GM12878 (cell line): ENCODE measurements at regions not wholly inside any gene's neighbourhood (a gene's known extent, or its start where the extent isn't known, plus 50 kb on each side); places are given as distances from the start of the nearest gene placed in this dataset.

Experiments
- ATAC-seq: fragments of 200-7000 bp; cut with Tn5 transposase; 3 replicates; pipeline ENCODE4 v1.9.1; 2020; ENCODE audit warnings: mild to moderate bottlenecking, moderate library complexity
- BruUV-seq: library from RNA; stranded (reverse); fragments of 400-500 nt; replicated peaks from 2 replicates; lab custom pipeline; 2021; lab: Mats Ljungman, UMichigan
- CTCF ChIA-PET: fragments of 300-600 bp; sonication (Branson Sonifier 250); formaldehyde crosslinking; extraction: SDS; loops from one replicate; lab custom pipeline; 2021; ENCODE audit warnings: inconsistent platforms; lab: Yijun Ruan, JAX
- POLR2A ChIA-PET: fragments of 350-600 bp; formaldehyde crosslinking; extraction: SDS; loops from one replicate; lab custom pipeline; 2021; ENCODE audit warnings: inconsistent platforms; lab: Charles Lee
- RAD21 ChIA-PET: fragments of 300-600 bp; sonication (Branson Sonifier 250); formaldehyde crosslinking; loops from one replicate; lab custom pipeline; 2023; ENCODE audit warnings: antibody characterized with exemption; ENCODE audit not compliant: unreplicated experiment; lab: Charles Lee
- SMC1A ChIA-PET: fragments of 300-600 bp; sonication (Branson Sonifier 250); formaldehyde crosslinking; loops from one replicate; lab custom pipeline; 2023; ENCODE audit not compliant: unreplicated experiment, uncharacterized antibody; lab: Charles Lee
- DNase-seq: peaks from one replicate; pipeline ENCODE4 v3.0.0-alpha.2; 2011; ENCODE audit warnings: low read depth, low spot score
- FAIRE-seq: peaks from 3 replicates; lab custom pipeline; 2011; peaks lifted over from hg19 to GRCh38; lab: Jason Lieb, UNC
- H2AFZ ChIP-seq: 2 replicates; pipeline ENCODE4 v1.6.0; 2011; ENCODE audit warnings: low read depth, low read length, control low read depth; ENCODE audit not compliant: control insufficient read depth
- H3K27ac ChIP-seq: 2 replicates; pipeline ENCODE4 v1.5.1; 2011; ENCODE audit warnings: control low read depth; ENCODE audit not compliant: control insufficient read depth, insufficient read depth
- H3K27me3 ChIP-seq, 2 experiments: replicated peaks in 1 of 2; 2 replicates each; pipeline versions ENCODE4 v1.6.0 to v1.6.1; 2011; ENCODE audit warnings: low read length in 1 of 2; ENCODE audit not compliant: control insufficient read depth in 2 of 2, insufficient read depth in 2 of 2
- H3K36me3 ChIP-seq, 2 experiments: 2 replicates each; pipeline ENCODE4 v1.5.1; 2011; ENCODE audit warnings: low read length in 1 of 2; ENCODE audit not compliant: control insufficient read depth in 2 of 2, insufficient read depth in 2 of 2
- H3K4me1 ChIP-seq: 2 replicates; pipeline ENCODE4 v1.6.1; 2011; ENCODE audit warnings: mild to moderate bottlenecking, low read length, moderate library complexity, mixed read lengths; ENCODE audit not compliant: control insufficient read depth, insufficient read depth
- H3K4me2 ChIP-seq: 2 replicates; pipeline ENCODE4 v1.6.0; 2011; ENCODE audit warnings: control low read depth; ENCODE audit not compliant: control insufficient read depth, insufficient read depth
- H3K4me3 ChIP-seq: fragments of 200-600 bp; sonication (generic); 2 replicates; pipeline ENCODE4 v1.5.1; 2016
- H3K79me2 ChIP-seq: 2 replicates; pipeline ENCODE4 v1.6.0; 2011; ENCODE audit warnings: low read length; ENCODE audit not compliant: control insufficient read depth, insufficient read depth
- H3K9ac ChIP-seq: 2 replicates; pipeline ENCODE4 v1.8.0; 2011; ENCODE audit warnings: low read length, control low read depth, mixed read lengths; ENCODE audit not compliant: control insufficient read depth, insufficient read depth
- H3K9me3 ChIP-seq: replicated peaks from 3 replicates; pipeline ENCODE4 v1.5.1; 2011; ENCODE audit warnings: mild to moderate bottlenecking, low read length; ENCODE audit not compliant: control insufficient read depth, insufficient read depth
- H4K20me1 ChIP-seq: 2 replicates; pipeline ENCODE4 v1.6.0; 2011; ENCODE audit not compliant: control insufficient read depth, insufficient read depth
- CHD1 ChIP-seq: IDR thresholded peaks from 2 replicates; pipeline ENCODE4 v1.6.1; 2012; ENCODE audit warnings: low read depth, low read length, improper control_type of control experiment
- ESRRA ChIP-seq: IDR thresholded peaks from 2 replicates; pipeline ENCODE4 v1.6.1; 2012; ENCODE audit warnings: mild to moderate bottlenecking, low read length, improper control_type of control experiment
- FOS ChIP-seq: IDR thresholded peaks from 3 replicates; pipeline ENCODE4 v1.6.1; 2011; ENCODE audit warnings: borderline replicate concordance; ENCODE audit not compliant: insufficient read length; ENCODE audit errors: extremely low read depth
- IRF4 ChIP-seq: IDR thresholded peaks from 2 replicates; pipeline ENCODE4 v1.6.1; 2011; ENCODE audit warnings: low read depth, low read length
- NR2C1 ChIP-seq: fragments of 450-650 bp; IDR thresholded peaks from 2 replicates; pipeline ENCODE4 v1.6.1; 2017; ENCODE audit warnings: antibody characterized with exemption, mild to moderate bottlenecking, moderate library complexity
- NRF1 ChIP-seq: conservative IDR thresholded peaks from 2 replicates; pipeline ENCODE4 v1.6.1; 2011; ENCODE audit warnings: mild to moderate bottlenecking, low read depth, low read length, improper control_type of control experiment
- PAX8 ChIP-seq: fragments of 450-650 bp; IDR thresholded peaks from 2 replicates; pipeline ENCODE4 v1.6.1; 2017; ENCODE audit warnings: mild to moderate bottlenecking, moderate library complexity
- PKNOX1 ChIP-seq: fragments of 450-650 bp; IDR thresholded peaks from 2 replicates; pipeline ENCODE4 v1.6.1; 2016; ENCODE audit warnings: mild to moderate bottlenecking
- POLR2A ChIP-seq: IDR thresholded peaks from 2 replicates; pipeline ENCODE4 v1.6.1; 2011; ENCODE audit warnings: low read depth, mild to moderate bottlenecking, low read length
- POU2F2 ChIP-seq: IDR thresholded peaks from 3 replicates; pipeline ENCODE4 v1.6.1; 2011; ENCODE audit warnings: low read depth, mild to moderate bottlenecking, low read length, borderline replicate concordance
- RELA ChIP-seq: fragments of 450-650 bp; IDR thresholded peaks from 2 replicates; pipeline ENCODE4 v1.8.0; 2014; ENCODE audit warnings: borderline replicate concordance; ENCODE audit not compliant: partially characterized antibody
- TAF1 ChIP-seq: IDR thresholded peaks from 2 replicates; pipeline ENCODE4 v1.6.1; 2011; ENCODE audit warnings: mild to moderate bottlenecking, low read depth, low read length, borderline replicate concordance
- ZBED1 ChIP-seq: IDR thresholded peaks from 2 replicates; pipeline ENCODE4 v1.6.1; 2016; ENCODE audit warnings: borderline replicate concordance
- ZNF622 ChIP-seq: fragments of 450-650 bp; IDR thresholded peaks from 2 replicates; pipeline ENCODE4 v1.6.1; 2017; ENCODE audit warnings: mild to moderate bottlenecking, inconsistent platforms
- WGBS: methylation state at CpG from one replicate; pipeline ENCODE4 v1.1.6; 2016; ENCODE audit warnings: low lambda C conversion rate; ENCODE audit not compliant: insufficient replicate concordance, insufficient coverage; ENCODE audit errors: missing lambda C conversion rate; 5-methylcytosine and 5-hydroxymethylcytosine counted together
- in situ Hi-C: fragments of 300-500 bp; cut with MboI; formaldehyde crosslinking; loops from 9 replicates; pipeline ENCODE4 v1.14.3; 2018; ENCODE audit warnings: mixed read lengths
- intact Hi-C: fragments of 100-400 bp; cut with micrococcal nuclease; formaldehyde crosslinking; loops from one replicate; pipeline ENCODE4 v1.14.2; 2022; ENCODE audit not compliant: unreplicated experiment
- TF ChIP-seq, protein P1 (sequence below): IDR thresholded peaks from 2 replicates; pipeline ENCODE4 v1.6.1; 2011; ENCODE audit warnings: mild to moderate bottlenecking, low read depth, low read length, moderate library complexity; ENCODE audit not compliant: insufficient replicate concordance
- TF ChIP-seq, protein P2 (sequence below): IDR thresholded peaks from 2 replicates; pipeline ENCODE4 v1.6.1; 2012; ENCODE audit warnings: low read depth, low read length, improper control_type of control experiment
- TF ChIP-seq, protein P3 (sequence below): fragments of 450-650 bp; formaldehyde crosslinking; IDR thresholded peaks from 2 replicates; pipeline ENCODE4 v1.4.0; 2022; ENCODE audit warnings: mild to moderate bottlenecking, moderate library complexity
- TF ChIP-seq, protein P4 (sequence below): fragments of 450-650 bp; IDR thresholded peaks from 2 replicates; pipeline ENCODE4 v1.6.1; 2014; ENCODE audit warnings: mild to moderate bottlenecking

DNA sequence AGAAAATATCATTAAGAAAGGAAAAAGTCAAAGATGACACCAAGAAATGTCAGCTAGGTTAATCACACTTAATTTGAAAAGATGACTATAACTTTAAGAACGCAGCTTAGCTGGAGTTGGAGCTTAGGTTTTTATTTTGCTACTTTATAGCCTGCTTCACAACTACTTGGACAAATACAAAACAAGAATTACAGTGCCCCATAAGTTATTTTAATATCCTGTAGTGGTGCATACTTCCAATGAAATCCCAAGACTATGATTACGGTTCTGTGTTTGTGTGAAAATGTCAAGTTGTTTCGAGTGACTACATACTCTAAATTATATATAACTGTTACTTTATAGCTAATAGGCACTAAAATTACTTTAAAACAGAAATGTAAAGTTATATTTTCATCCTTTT, 244.6 kb upstream of the MGMT start:
- in situ Hi-C loops = no loop called here
- ChIA-PET SMC1A (interaction anchor here (1.7 kb wide), 1 partner anchor 15 kb away, joined by 5 read pairs; no protein-coding TSS in a partner anchor), CTCF (no interaction called here), RAD21 (no interaction called here), POLR2A (no interaction called here)
- Histone ChIP-seq H3K4me1 (no peaks in the 10 kb centered on the region), H3K9me3 (no peaks in the 10 kb centered on the region), H3K27me3 (no peaks in the 10 kb centered on the region), H4K20me1 (no peaks in the 10 kb centered on the region), H3K36me3 (no peaks in the 10 kb centered on the region), H3K27ac (no peak overlapping the region), H2AFZ (no peak overlapping the region), H3K4me3 (no peak overlapping the region), H3K9ac (no peak overlapping the region), H3K4me2 (no peak overlapping the region), H3K79me2 (no peaks in the 10 kb centered on the region)
- ATAC-seq (no peak), DNase-seq (no peak), FAIRE-seq (no peak)
- BruUV-seq = no TSS peak
- 47% methylated on average over 3 of the region's 3 CpGs for WGBS
- intact Hi-C loops = no loop called here
- TF ChIP-seq NR2C1 = no peak
- TF ChIP-seq FOS = no peak
- TF ChIP-seq, protein P1, sequence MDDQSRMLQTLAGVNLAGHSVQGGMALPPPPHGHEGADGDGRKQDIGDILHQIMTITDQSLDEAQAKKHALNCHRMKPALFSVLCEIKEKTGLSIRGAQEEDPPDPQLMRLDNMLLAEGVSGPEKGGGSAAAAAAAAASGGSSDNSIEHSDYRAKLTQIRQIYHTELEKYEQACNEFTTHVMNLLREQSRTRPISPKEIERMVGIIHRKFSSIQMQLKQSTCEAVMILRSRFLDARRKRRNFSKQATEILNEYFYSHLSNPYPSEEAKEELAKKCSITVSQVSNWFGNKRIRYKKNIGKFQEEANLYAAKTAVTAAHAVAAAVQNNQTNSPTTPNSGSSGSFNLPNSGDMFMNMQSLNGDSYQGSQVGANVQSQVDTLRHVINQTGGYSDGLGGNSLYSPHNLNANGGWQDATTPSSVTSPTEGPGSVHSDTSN = no peak
- TF ChIP-seq NRF1 = no peak
- no peak for TF ChIP-seq ZNF622
- TF ChIP-seq, protein P2, sequence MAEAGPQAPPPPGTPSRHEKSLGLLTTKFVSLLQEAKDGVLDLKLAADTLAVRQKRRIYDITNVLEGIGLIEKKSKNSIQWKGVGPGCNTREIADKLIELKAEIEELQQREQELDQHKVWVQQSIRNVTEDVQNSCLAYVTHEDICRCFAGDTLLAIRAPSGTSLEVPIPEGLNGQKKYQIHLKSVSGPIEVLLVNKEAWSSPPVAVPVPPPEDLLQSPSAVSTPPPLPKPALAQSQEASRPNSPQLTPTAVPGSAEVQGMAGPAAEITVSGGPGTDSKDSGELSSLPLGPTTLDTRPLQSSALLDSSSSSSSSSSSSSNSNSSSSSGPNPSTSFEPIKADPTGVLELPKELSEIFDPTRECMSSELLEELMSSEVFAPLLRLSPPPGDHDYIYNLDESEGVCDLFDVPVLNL = no peak
- TF ChIP-seq ZBED1 = no peak
- TF ChIP-seq RELA = no peak
- TF ChIP-seq POU2F2 = no peak
- TF ChIP-seq, protein P3, sequence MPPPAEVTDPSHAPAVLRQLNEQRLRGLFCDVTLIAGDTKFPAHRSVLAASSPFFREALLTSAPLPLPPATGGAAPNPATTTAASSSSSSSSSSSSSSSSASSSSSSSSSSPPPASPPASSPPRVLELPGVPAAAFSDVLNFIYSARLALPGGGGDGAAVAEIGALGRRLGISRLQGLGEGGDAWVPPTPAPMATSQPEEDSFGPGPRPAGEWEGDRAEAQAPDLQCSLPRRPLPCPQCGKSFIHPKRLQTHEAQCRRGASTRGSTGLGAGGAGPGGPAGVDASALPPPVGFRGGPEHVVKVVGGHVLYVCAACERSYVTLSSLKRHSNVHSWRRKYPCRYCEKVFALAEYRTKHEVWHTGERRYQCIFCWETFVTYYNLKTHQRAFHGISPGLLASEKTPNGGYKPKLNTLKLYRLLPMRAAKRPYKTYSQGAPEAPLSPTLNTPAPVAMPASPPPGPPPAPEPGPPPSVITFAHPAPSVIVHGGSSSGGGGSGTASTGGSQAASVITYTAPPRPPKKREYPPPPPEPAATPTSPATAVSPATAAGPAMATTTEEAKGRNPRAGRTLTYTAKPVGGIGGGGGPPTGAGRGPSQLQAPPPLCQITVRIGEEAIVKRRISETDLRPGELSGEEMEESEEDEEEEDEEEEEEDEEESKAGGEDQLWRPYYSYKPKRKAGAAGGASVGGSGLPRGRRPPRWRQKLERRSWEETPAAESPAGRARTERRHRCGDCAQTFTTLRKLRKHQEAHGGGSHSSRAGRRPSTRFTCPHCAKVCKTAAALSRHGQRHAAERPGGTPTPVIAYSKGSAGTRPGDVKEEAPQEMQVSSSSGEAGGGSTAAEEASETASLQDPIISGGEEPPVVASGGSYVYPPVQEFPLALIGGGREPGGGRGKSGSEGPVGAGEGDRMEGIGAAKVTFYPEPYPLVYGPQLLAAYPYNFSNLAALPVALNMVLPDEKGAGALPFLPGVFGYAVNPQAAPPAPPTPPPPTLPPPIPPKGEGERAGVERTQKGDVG (CRISPR knock-in tag) = no peak
- TF ChIP-seq TAF1 = no peak
- no peak for TF ChIP-seq CHD1
- TF ChIP-seq ESRRA = no peak
- no peak for TF ChIP-seq POLR2A
- TF ChIP-seq PKNOX1 = no peak
- TF ChIP-seq PAX8 = no peak
- TF ChIP-seq, protein P4, sequence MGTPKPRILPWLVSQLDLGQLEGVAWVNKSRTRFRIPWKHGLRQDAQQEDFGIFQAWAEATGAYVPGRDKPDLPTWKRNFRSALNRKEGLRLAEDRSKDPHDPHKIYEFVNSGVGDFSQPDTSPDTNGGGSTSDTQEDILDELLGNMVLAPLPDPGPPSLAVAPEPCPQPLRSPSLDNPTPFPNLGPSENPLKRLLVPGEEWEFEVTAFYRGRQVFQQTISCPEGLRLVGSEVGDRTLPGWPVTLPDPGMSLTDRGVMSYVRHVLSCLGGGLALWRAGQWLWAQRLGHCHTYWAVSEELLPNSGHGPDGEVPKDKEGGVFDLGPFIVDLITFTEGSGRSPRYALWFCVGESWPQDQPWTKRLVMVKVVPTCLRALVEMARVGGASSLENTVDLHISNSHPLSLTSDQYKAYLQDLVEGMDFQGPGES = no peak
- no peak for TF ChIP-seq IRF4
